ENCODE measurements at regions not wholly inside any gene's neighbourhood (a gene's known extent, or its start where the extent isn't known, plus 50 kb on each side); places are given as distances from the start of the nearest gene placed in this dataset.

GRCh38 chr3:29072611-29073010 is 208.3 kb upstream of the RBMS3 start:
- DNase-seq: no peak

GRCh38 chr3:29077356-29077755 is 203.5 kb upstream of the RBMS3 start:
- no peak for DNase-seq

- no peak for DNase-seq
Observed at GRCh38 chr3:29079358-29079757, 201.5 kb upstream of the RBMS3 start.

GRCh38 chr3:29080967-29081366 is 199.9 kb upstream of the RBMS3 start:
- DNase-seq: no peak

GRCh38 chr3:29083081-29083480 is 197.8 kb upstream of the RBMS3 start:
- no peak for DNase-seq

GRCh38 chr3:29083676-29084075 is 197.2 kb upstream of the RBMS3 start:
- no peak for DNase-seq

GRCh38 chr3:29088579-29088978 is 192.3 kb upstream of the RBMS3 start:
- no peak for DNase-seq

GRCh38 chr3:29090912-29091597 is 189.8 kb upstream of the RBMS3 start:
- DNase-seq: no peak

GRCh38 chr3:29091599-29092189 is 189.2 kb upstream of the RBMS3 start:
- no peak for DNase-seq

GRCh38 chr3:29092348-29092747 is 188.5 kb upstream of the RBMS3 start:
- DNase-seq: no peak

GRCh38 chr3:29099296-29099695 is 181.6 kb upstream of the RBMS3 start:
- DNase-seq: no peak

- DNase-seq: no peak
Observed at GRCh38 chr3:29099775-29100174, 181.1 kb upstream of the RBMS3 start.

- no peak for DNase-seq
Observed at GRCh38 chr3:29100292-29100691, 180.6 kb upstream of the RBMS3 start.

GRCh38 chr3:29128001-29128400 is 152.9 kb upstream of the RBMS3 start:
- DNase-seq: no peak

GRCh38 chr3:29137601-29138000 is 143.3 kb upstream of the RBMS3 start:
- no peak for DNase-seq

GRCh38 chr3:29138171-29138570 is 142.7 kb upstream of the RBMS3 start:
- no peak for DNase-seq

GRCh38 chr3:29140666-29141065 is 140.2 kb upstream of the RBMS3 start:
- no peak for DNase-seq

- DNase-seq: no peak
Observed at GRCh38 chr3:29141197-29141917, 139.5 kb upstream of the RBMS3 start.

GRCh38 chr3:29141918-29142275 is 139.0 kb upstream of the RBMS3 start:
- no peak for DNase-seq

GRCh38 chr3:29143151-29143550 is 137.7 kb upstream of the RBMS3 start:
- DNase-seq: no peak

- DNase-seq: no peak
Observed at GRCh38 chr3:29144361-29144760, 136.5 kb upstream of the RBMS3 start.

- no peak for DNase-seq
Observed at GRCh38 chr3:29144807-29145206, 136.1 kb upstream of the RBMS3 start.

GRCh38 chr3:29145360-29145759 is 135.5 kb upstream of the RBMS3 start:
- no peak for DNase-seq

- no peak for DNase-seq
Observed at GRCh38 chr3:29152379-29152778, 128.5 kb upstream of the RBMS3 start.

- DNase-seq: no peak
Observed at GRCh38 chr3:29153811-29154210, 127.1 kb upstream of the RBMS3 start.
